PFSK-1 (cell line): ENCODE measurements at regions not wholly inside any gene's neighbourhood (a gene's known extent, or its start where the extent isn't known, plus 50 kb on each side); places are given as distances from the start of the nearest gene placed in this dataset.

Experiments used
- FOXP2 ChIP-seq: optimal IDR thresholded peaks from 2 replicates; pipeline ENCODE3; 2011; ENCODE audit warnings: borderline replicate concordance, control low read depth, inconsistent platforms; ENCODE audit not compliant: insufficient read depth; ENCODE audit errors: extremely low read length, extremely low read depth
- POLR2AphosphoS5 ChIP-seq: IDR thresholded peaks from 2 replicates; pipeline ENCODE4 v1.6.1; 2012; ENCODE audit warnings: low read depth, mild to moderate bottlenecking, control low read depth, low read length, moderate library complexity
- REST ChIP-seq, 2 experiments: IDR thresholded peaks; 2 replicates each; pipeline versions ENCODE4 v1.6.1 to v1.8.0; 2011 to 2012; ENCODE audit warnings: low read depth in 2 of 2, low read length in 2 of 2, control low read depth in 1 of 2, inconsistent platforms in 1 of 2, mild to moderate bottlenecking in 1 of 2, moderate library complexity in 1 of 2; ENCODE audit not compliant: insufficient read depth in 1 of 2
- SIN3A ChIP-seq: IDR thresholded peaks from 2 replicates; pipeline ENCODE4 v1.6.1; 2012; ENCODE audit warnings: mild to moderate bottlenecking, low read length, moderate library complexity, borderline replicate concordance; ENCODE audit not compliant: insufficient read depth
- TAF1 ChIP-seq: IDR thresholded peaks from 2 replicates; pipeline ENCODE4 v1.6.1; 2012; ENCODE audit warnings: low read length, control low read depth, borderline replicate concordance; ENCODE audit not compliant: insufficient read depth

GRCh38 chr5:152329761-152330283 lies 75.3 kb downstream of the NMUR2 start:
- TF ChIP-seq TAF1 (no peak), REST (IDR thresholded peaks at IDR 0.05; ENCODE audit: insufficient read depth in 1 of 2, low read depth in 2 of 2, low read length in 2 of 2) (no peak), SIN3A (no peak), POLR2AphosphoS5 (no peak), FOXP2 (no peak)

GRCh38 chr5:152329207-152329606 lies 75.9 kb downstream of the NMUR2 start:
- no peak for TF ChIP-seq SIN3A
- TF ChIP-seq TAF1: no peak
- no peak for TF ChIP-seq FOXP2
- no peak for TF ChIP-seq POLR2AphosphoS5
- no peak for TF ChIP-seq REST (IDR thresholded peaks at IDR 0.05; ENCODE audit: insufficient read depth in 1 of 2, low read depth in 2 of 2, low read length in 2 of 2)

- TF ChIP-seq TAF1 (no peak), POLR2AphosphoS5 (no peak), FOXP2 (no peak), REST (IDR thresholded peaks at IDR 0.05; ENCODE audit: insufficient read depth in 1 of 2, low read depth in 2 of 2, low read length in 2 of 2) (no peak), SIN3A (no peak)
These were observed 89.1 kb downstream of the NMUR2 start for GRCh38 chr5:152315942-152316341.

GRCh38 chr5:152314196-152314829 lies 90.8 kb downstream of the NMUR2 start:
- TF ChIP-seq REST (IDR thresholded peaks at IDR 0.05; ENCODE audit: insufficient read depth in 1 of 2, low read depth in 2 of 2, low read length in 2 of 2) (no peak), TAF1 (no peak), FOXP2 (no peak), SIN3A (no peak), POLR2AphosphoS5 (no peak)
